ENCODE measurements at regions not wholly inside any gene's neighbourhood (a gene's known extent, or its start where the extent isn't known, plus 50 kb on each side); places are given as distances from the start of the nearest gene placed in this dataset.

DNA sequence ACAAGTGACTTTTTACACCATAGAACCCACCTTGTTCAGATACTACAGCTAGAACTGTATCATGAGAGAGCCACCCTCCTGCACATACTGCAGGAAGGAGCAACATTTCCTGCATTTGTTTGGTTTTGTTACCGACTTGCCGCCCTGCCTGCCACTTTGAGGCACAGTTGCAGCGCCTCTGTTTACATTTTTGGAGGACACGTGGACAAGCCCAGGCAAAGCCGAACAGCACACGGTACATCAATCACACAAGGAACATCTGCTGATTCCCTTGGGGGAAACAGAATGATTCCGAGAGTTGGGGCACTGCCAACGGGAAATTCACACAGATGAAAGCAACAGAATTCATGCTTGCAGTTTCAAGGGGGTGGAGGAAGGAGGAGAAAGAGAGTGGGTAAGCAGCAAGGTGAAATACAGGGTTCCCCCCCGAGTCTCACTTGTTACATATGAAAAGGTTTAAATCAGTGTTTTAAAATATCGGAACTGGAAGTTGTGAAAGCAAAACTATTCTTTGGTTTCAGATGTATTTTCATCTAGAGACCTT lies 110.7 kb downstream of the BTG1 start:
- in situ Hi-C loops (cut with MboI; ENCODE audit: low sequenced_read_pairs) = no loop called here

DNA sequence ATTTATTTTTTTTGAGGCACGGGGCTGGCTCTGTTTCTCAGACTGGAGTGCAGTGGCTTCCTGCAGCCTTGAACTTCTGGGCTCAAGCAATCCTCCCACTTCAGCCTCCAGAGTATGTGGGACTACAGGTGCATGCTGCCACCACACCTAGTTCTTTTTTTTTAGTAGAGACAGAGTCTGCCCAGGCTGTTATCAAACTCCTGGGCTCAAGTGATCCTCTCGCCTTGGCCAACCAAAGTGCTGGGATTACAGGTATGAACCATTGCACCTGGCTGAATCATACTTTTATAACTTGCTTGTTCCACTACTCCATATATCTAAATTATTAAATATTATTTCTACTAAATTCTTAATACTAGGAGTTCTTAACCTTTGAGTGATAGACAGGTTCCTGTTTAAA lies 111.6 kb downstream of the BTG1 start:
- in situ Hi-C loops (cut with MboI; ENCODE audit: low sequenced_read_pairs) = no loop called here

DNA sequence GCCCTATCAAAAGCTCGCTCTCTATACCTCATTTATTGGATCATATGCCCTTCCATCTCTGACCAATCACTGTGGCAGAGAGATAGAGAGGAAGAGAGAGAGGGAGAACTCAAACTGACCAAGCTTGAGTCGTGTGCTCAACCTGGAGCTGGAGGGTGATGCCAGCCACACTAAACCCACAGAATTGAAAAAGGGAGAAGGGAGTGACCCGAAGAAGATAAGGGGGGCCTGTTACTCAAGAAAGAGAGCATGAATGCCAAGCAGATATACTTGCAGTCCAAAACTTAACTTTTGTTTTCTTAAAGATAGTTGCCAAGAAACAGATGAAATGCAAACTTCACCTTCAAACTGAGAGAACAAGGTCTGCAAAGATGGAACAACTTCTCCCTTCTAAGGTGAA lies 112.7 kb downstream of the BTG1 start:
- in situ Hi-C loops (cut with MboI; ENCODE audit: low sequenced_read_pairs) = no loop called here

DNA sequence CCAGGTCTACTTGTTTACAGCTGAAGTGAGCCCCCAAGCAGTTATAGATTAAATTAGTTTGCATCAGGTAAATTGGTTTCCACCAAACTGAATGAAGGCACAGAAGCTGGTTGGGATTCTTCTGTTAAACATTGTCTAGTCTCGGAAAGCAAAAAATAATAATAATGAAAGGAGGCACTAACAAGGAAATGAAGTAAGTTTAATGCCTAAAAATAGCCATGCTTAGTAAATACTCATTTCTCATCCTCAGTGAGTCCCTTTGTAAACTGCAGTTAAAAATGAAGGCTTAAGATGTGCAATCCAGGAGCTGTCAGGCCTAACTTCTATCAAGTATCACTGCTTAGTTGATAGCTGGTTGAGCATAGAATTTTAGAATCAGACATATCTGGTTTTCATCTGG lies 113.5 kb downstream of the BTG1 start:
- in situ Hi-C loops (cut with MboI; ENCODE audit: low sequenced_read_pairs) = no loop called here

DNA sequence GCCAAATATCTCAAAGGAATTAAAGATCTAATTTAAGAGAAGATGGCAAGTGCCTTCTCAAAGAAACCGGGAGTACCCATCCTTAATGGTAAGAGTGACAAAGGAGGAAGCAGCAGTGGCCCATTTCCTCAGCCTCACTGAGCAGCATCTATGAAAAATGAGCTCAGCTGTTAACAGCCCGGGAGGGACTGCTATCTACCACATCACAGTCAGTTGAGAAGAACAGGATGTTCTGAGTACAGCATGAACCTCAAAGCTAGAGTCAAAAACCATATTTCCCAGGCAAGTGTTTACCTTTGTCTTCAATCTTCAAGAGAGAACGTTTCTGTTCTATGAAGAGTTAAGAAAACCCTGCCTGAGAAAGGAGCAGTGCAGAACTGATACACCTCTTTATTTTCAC lies 115.0 kb downstream of the BTG1 start:
- in situ Hi-C loops (cut with MboI; ENCODE audit: low sequenced_read_pairs) = no loop called here

DNA sequence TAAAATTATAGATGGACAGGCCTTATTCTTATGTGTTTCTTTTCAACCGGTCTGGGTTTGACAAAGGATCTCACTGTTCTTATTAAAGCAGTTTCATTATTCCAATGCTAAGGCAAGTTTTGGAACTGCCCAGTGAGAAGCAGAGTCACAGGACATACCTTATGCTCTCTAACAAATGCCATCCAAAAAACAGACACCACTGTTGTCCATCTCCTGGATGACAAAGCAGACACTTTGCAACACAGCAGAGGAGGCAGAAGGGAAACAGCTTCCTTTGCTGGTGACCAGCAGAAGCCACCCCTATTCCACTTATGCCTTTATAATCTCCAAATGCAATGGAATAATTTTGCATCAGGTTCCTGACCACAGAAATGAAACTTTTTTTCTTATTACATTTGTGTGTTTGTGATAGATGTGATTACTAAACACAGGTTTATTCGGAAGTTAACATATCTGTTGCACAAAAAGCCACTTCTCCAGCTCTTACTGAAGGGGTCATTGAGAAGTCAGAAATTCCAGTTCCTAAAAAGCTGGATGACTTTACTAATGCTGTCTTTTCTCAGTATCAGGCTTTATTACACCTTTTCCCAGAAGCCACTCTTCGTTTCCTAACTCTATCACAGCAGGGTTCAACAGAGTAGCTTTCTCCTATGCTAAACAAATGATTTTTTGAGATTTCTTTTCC lies 115.6 kb downstream of the BTG1 start:
- in situ Hi-C loops (cut with MboI; ENCODE audit: low sequenced_read_pairs) = no loop called here

DNA sequence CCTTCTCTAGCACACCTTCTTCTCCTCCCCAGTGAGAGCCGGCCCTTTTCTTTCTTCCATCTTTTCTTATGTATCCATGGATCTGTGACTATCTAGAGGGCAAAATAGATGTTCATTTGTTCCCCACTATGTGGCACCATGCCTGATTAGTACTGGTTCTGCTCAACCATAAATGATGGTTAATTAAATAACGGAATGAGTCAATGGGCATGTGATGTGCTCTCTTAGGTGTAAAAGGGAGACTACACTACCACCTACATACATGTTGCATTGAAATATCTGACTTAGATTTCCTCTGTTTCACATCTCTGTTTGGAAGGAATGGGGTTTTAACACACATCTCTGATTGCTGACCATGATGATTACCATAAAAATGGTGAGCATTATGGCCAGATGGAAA lies 116.5 kb downstream of the BTG1 start:
- in situ Hi-C loops (cut with MboI; ENCODE audit: low sequenced_read_pairs) = no loop called here

DNA sequence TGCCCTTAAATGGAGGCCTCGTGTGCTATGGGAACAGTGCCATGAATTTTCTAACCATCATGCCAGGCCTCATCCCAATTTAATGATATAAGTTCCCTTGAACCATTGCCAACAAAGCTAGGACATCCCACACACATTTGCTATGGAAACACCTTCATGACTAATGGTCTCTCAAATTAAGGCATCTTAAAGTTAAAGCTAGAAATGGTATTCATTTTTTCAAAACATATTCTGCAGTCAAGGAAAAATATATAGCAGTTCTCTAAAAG lies 117.3 kb downstream of the BTG1 start:
- in situ Hi-C loops (cut with MboI; ENCODE audit: low sequenced_read_pairs) = no loop called here

DNA sequence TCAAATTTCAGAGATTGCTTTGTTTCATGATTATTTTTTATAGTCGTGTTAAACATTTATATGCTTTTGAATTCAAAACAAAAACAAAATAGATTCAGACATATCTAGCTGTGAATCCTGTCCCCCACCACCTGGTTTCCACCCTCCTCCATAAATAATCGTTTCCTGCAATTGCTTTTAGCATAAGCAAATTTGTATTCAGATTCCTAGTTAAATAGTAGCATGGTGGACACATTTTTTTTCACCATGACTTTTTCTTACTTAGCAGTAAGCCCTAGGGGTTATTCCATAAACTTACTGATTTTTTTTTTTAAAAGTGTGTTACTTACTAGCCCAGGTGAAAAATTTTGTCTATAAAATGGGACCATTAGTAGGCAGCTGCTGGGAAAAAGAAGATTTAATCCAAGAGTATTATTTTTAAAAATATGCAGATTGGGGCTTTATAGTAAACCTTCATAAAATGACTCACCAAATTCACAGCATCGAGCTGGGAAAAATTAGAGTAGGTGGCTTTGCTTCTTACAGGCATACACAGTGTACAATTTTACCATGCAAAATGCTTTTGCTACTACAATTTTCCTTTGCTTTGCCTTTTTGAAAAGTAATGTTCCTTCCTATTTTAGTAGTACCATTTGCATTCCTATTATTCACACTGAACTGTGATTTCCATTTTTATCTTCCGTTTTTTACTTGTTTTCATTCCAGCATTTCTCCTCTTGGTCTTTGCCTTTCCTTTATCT lies 117.8 kb downstream of the BTG1 start:
- in situ Hi-C loops (cut with MboI; ENCODE audit: low sequenced_read_pairs) = no loop called here

DNA sequence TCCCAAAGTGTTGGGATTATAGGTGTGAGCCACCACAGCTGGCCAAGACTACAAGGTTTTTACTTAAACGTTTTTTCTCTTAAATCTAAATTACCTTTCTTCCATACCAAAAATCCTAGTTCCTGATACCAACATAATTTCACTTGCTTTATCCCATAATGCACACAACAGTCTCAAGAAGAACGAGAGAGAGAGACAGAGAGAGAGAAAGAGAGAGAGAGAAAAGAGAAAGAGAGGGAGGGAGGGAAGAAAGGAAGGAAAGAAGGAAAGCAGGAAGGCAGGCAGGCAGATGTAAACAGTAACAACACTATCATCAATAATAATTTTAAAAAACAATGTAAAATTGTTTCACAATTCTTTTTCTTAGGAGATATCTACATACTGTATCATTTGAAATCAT lies 118.4 kb downstream of the BTG1 start:
- in situ Hi-C loops (cut with MboI; ENCODE audit: low sequenced_read_pairs) = no loop called here

DNA sequence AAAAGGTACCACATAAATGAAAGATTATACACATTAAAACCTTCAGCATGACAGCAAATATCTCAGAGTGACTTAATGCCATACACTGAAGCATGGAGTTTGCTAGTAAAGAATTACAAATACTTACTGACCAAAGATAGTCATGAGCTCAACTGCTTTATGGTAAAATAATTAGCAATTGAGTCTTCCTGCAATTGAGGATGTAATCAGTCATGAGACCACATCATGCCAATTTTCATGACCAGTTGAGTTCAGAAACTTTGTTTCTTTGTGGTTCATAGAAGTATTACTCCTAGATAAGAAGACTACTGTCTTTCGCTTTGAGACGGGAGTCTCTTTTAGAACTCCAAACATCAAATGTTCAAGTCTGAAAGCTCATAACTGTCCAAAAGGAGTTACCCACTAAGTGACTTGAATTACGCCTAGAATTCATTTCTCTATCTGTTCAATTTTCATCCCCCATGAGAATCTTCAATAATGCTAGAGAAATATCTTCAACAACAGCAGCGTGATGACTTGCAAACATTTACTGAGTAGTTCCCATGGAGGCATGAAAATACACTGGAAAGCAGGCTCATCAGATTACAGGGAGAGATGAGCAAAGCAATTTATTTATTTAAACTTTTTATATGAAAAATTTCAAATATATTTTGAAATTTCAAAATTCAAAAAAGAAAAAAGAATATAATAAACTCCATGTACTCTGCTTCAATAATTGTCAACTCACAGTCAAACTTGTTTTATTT lies 120.0 kb downstream of the BTG1 start:
- in situ Hi-C loops (cut with MboI; ENCODE audit: low sequenced_read_pairs) = no loop called here

DNA sequence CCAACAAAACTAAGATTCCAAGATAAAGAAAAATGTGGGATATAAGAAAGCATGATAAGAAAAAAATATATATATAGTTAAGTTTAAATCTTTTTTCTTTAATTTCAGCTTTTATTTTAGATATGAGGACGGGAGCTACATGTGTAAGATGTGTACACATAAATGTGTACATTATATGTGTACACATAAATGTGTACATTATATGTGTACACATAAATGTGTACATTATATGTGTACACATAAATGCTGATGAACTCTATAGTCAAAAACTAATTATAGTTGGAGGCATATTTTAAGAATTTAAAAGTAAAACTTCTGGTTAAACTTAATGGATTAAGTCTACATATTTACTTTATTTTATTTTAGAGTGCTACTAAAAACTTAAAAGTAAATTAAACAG lies 123.6 kb downstream of the BTG1 start:
- in situ Hi-C loops (cut with MboI; ENCODE audit: low sequenced_read_pairs) = no loop called here

DNA sequence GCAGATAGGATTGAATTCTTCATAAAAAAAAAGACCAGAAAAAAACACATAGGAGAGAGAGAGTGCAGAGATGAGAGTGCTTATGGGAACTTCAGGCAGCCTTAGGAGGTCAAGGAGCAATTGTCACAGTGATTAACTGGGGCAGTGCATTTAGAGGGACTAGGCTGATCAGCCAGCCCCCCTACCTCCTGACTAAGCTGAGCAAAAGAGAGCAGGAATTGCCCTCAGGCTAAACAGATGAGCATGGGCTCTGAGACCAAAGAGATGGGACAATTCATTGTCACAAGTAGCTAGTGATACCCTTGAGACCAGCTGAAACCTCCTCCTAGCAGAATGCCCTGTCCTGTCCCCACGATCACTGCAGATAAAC lies 124.0 kb downstream of the BTG1 start:
- in situ Hi-C loops (cut with MboI; ENCODE audit: low sequenced_read_pairs) = no loop called here

DNA sequence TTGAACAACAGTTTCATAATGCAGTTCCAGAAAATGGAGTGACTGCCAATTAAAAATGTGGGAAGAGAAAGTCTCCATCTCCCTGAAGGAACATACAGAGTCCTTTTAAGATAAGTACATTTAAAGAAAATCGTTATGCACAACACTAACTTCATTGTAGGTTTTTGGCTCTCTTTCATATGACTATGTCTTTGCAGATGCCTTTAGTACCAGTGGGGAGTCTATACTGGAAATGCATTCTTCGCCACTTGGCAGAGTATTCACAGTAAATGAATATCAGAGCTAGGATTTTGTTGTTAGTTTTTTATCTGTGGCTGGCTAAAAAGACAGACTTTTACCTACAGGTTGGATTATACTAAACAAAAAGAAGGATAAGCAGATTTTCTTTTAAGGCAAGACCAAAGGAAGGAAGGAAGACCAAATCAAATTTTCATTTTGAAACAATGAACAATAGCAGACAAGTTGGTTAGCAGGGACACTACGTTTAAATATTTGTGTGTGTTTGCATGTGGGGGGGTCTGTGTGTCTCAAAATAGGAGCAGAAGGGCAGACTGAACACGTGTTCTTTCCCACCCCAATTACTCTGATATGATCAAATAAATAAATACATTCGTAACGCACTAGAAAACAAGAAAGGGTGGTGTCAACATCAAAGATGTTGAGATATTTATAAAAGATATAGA lies 124.5 kb downstream of the BTG1 start:
- in situ Hi-C loops (cut with MboI; ENCODE audit: low sequenced_read_pairs) = no loop called here

DNA sequence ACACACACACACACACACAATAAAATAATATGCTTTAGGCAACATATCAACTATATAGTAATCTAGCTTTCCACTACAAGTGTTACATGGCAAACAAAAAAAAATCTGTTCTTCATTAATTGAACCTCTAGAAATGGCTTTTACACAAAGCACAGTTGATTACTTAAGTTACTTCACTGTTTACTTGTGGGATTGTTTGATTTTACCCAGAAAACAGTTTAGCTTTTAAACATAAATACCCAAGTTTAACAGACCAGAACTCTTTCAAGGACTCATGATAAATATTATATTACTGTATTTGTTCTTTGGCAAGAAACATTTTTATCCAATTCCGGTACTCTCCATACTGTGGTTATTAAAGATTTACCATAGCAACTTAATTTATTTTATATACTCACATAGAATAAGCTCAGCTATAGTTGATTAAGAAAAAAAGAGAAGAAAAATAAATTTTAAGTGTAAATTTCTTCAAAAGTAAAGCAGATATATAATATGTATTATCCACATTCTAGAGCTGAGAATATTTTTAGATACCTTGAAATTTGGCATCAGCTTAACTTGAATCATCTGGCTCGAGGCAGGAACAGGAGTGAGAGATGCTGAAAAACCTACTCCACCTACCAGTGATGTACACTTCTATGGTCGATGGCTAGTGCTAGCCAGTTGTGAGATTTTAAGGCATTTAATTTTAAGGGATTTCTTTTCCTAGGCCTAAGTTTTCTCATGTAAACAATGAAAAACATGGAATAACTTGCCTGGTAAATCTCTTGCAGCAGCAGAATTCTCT lies 126.0 kb downstream of the BTG1 start:
- in situ Hi-C loops (cut with MboI; ENCODE audit: low sequenced_read_pairs) = no loop called here

DNA sequence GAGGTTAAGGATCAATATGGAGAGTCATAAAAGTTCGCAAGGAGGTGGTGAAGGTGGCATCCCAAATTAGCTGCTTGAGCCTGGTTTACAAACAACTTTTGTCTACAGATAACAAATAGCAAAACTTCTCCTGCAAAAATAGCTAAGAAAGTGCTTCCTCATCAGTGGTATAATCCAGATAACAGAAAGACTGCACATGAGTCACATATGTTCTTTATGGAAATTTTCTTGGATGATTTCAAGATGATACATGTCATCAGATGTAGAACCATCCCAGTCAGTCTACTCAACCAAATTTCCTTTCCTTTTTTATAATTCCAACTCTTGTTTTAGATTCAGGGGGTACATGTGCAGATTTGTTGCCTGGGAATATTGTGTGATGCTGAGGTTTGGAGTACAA lies 133.0 kb downstream of the BTG1 start:
- in situ Hi-C loops (cut with MboI; ENCODE audit: low sequenced_read_pairs) = no loop called here

DNA sequence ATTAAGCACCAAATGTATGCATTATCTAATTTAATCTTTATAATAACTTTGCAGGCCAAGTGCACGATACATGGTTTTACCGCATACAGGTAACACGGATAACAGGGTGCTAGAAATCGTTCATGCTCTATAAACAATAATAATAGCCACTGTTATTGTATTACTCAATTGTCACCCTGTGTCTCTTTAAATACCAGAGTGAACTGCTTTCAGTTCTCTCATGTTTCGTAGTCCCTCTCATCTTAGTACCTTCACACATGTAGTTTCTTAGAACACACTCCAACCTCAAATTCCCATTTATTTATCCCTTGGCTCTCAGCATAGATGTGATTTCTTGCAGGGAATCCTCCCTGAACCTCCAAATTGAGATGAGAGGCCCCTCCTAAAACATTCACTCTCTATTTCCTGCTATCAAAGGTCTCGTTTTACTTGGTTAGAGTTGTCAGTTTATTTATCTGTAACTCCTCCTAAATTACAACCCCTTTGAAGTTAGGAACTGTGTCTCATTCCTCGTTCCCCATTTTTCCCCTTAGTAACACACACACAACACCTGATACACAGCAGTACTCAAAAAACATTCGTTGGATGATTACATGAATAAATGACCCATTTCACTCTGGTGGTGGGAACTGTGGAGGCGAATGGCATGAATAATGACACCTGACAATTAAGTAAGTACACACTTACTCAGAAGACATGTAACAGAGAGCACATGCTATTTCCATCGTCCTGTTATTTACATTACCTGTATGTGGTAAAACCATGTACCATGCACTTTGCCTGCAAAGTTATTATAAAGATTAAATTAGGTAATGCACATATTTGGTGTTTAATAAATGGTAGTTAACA lies 134.6 kb downstream of the BTG1 start:
- in situ Hi-C loops (cut with MboI; ENCODE audit: low sequenced_read_pairs) = no loop called here

DNA sequence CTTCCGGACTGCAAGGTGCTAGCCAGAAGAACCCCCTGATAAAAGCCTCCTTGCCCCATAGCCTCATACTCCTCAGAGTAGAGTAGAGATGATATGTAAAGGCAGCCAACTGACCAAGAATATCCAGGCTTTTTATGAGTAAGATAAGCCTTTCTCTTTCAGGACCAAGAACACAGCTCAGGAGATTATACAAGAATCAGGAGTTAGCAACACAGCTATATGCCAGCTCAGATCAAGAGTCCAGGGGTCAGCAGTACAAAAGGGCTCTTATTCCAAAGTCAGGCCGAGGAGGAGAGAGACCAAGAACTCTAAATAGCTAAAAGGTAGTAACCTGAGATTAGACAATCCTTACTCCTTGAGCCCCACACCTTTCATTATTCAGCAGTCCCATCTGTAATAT lies 135.3 kb downstream of the BTG1 start:
- in situ Hi-C loops (cut with MboI; ENCODE audit: low sequenced_read_pairs) = no loop called here

DNA sequence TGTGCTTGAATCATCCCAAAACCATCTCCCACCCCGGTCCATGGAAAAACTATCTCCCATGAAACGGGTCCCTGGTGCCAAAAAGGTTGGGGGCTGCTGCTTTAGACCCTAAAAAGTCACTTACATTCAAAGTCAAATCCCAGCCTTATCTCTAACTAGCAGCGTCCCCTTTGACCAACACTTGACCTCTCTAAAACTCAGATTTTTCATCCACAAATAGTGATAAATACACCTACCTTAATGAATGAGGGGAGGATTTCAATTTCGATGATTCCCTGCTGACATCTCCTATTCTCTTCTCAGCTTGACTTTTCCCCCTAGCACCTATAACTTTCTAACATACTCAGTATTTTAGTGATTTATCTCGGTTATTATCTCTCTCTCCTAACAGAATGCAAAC lies 137.3 kb downstream of the BTG1 start:
- in situ Hi-C loops (cut with MboI; ENCODE audit: low sequenced_read_pairs) = no loop called here

DNA sequence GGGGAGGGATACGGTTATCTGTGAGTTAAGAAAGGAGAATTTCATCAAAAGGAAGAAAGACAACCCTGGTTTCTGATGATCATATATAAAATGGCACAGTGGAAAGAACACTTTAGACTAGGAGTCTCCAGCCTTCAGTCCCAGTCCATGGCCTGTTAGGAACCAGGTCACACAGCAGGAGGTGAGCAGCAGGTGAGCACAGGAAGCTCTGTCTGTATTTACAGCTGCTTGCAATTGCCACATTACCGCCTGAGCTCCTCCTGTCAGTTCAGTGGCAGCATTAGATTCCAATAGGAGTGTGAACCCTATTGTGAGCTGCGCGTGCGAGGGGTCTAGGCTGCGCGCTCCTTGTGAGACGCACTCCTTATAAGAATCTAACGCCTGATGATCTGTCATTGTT lies 137.9 kb downstream of the BTG1 start:
- in situ Hi-C loops (cut with MboI; ENCODE audit: low sequenced_read_pairs) = no loop called here
